Lower lobe of right lung (tissue), 2 donors: ENCODE measurements at regions not wholly inside any gene's neighbourhood (a gene's known extent, or its start where the extent isn't known, plus 50 kb on each side); places are given as distances from the start of the nearest gene placed in this dataset.

Experiments
- ATAC-seq, 2 donors: fragments of 200-7000 bp; cut with Tn5 transposase; one replicate each; pipeline ENCODE4 v1.9.1; 2020 to 2022; ENCODE audit warnings: mild to moderate bottlenecking in 2 of 2, moderate library complexity in 2 of 2
- DNase-seq: peaks from one replicate; pipeline ENCODE4 v3.0.0-alpha.2; 2020
- H3K27ac ChIP-seq: fragments of 200-600 bp; one replicate; pipeline ENCODE4 v1.8.0; 2022
- H3K27me3 ChIP-seq: fragments of 200-600 bp; one replicate; pipeline ENCODE4 v1.8.0; 2022; ENCODE audit warnings: low read depth
- H3K36me3 ChIP-seq: fragments of 200-600 bp; one replicate; pipeline ENCODE4 v1.8.0; 2022; ENCODE audit warnings: mild to moderate bottlenecking
- H3K4me1 ChIP-seq: fragments of 200-600 bp; one replicate; pipeline ENCODE4 v1.8.0; 2022
- H3K4me3 ChIP-seq: fragments of 200-600 bp; one replicate; pipeline ENCODE4 v1.8.0; 2022; ENCODE audit warnings: mild to moderate bottlenecking
- H3K9me3 ChIP-seq: fragments of 200-600 bp; one replicate; pipeline ENCODE4 v1.8.0; 2022
- CTCF ChIP-seq: fragments of 200-600 bp; IDR thresholded peaks from one replicate; pipeline ENCODE4 v1.8.0; 2022; ENCODE audit warnings: antibody characterized with exemption, mild to moderate bottlenecking
- intact Hi-C: fragments of 100-400 bp; cut with DNase I; formaldehyde crosslinking; loops from one replicate; pipeline ENCODE4 v1.11.0; 2022
- donor health status: DM: no; HTN: yes; CAD: no; lungs with severe emphysema.

- intact Hi-C loops, result no loop called here
- DNase-seq, result no peak
- H3K36me3 ChIP-seq, result no peaks in the 10 kb centered on the region
- no peak for ATAC-seq
- no peak for TF ChIP-seq CTCF
- H3K4me3 ChIP-seq, result no peak overlapping the region
- no peaks in the 10 kb centered on the region for H3K27me3 ChIP-seq
- H3K9me3 ChIP-seq, result no peaks in the 10 kb centered on the region
- no peak overlapping the region for H3K27ac ChIP-seq
- no peaks in the 10 kb centered on the region for H3K4me1 ChIP-seq
These were observed 208.1 kb upstream of the ASIC2 start for GRCh38 chr17:33501185-33501584.

GRCh38 chr17:33504571-33504970 lies 211.5 kb upstream of the ASIC2 start:
- TF ChIP-seq CTCF, result no peak
- H3K4me1 ChIP-seq, result peaks cover 5% of the 10 kb centered on the region
- no peak overlapping the region for H3K27ac ChIP-seq
- intact Hi-C loops, result no loop called here
- DNase-seq (no peak), ATAC-seq (no peak)
- H3K4me3 ChIP-seq, result no peak overlapping the region
- no peaks in the 10 kb centered on the region for H3K9me3 ChIP-seq
- no peaks in the 10 kb centered on the region for H3K36me3 ChIP-seq
- no peaks in the 10 kb centered on the region for H3K27me3 ChIP-seq

- peak overlapping the region; percentile 11 for H3K27ac ChIP-seq
These were observed 214.0 kb upstream of the ASIC2 start for GRCh38 chr17:33506889-33507650.

GRCh38 chr17:33508215-33508614 lies 215.1 kb upstream of the ASIC2 start:
- Histone ChIP-seq H3K36me3 (no peaks in the 10 kb centered on the region), H3K9me3 (no peaks in the 10 kb centered on the region), H3K4me3 (no peak overlapping the region), H3K27me3 (no peaks in the 10 kb centered on the region), H3K27ac (no peak overlapping the region), H3K4me1 (peaks cover 5% of the 10 kb centered on the region)
- ATAC-seq, result no peak
- intact Hi-C loops, result no loop called here
- no peak for TF ChIP-seq CTCF
- DNase-seq, result no peak

More at GRCh38 chr17:33506889-33507650, 214.0 kb upstream of the ASIC2 start:
- Histone ChIP-seq H3K36me3 (no peaks in the 10 kb centered on the region), H3K27me3 (no peaks in the 10 kb centered on the region), H3K4me1 (peaks cover 5% of the 10 kb centered on the region), H3K9me3 (no peaks in the 10 kb centered on the region), H3K4me3 (no peak overlapping the region)
- no peak for DNase-seq
- intact Hi-C loops, result no loop called here
- ATAC-seq, result peak in 1 of 2 donors; percentile 29
- TF ChIP-seq CTCF, result no peak

- ATAC-seq (no peak), DNase-seq (no peak)
- TF ChIP-seq CTCF, result no peak
- Histone ChIP-seq H3K27me3 (no peaks in the 10 kb centered on the region), H3K27ac (no peak overlapping the region), H3K9me3 (no peaks in the 10 kb centered on the region), H3K4me3 (no peak overlapping the region), H3K36me3 (no peaks in the 10 kb centered on the region), H3K4me1 (peaks cover 5% of the 10 kb centered on the region)
- intact Hi-C loops, result no loop called here
These were observed 216.2 kb upstream of the ASIC2 start for GRCh38 chr17:33509331-33509730.
